GM18498 (cell line): ENCODE measurements at regions not wholly inside any gene's neighbourhood (a gene's known extent, or its start where the extent isn't known, plus 50 kb on each side); places are given as distances from the start of the nearest gene placed in this dataset.

Experiments used
- ATAC-seq: cut with Tn5 transposase; IDR thresholded peaks from one replicate; pipeline ENCODE4 v1.9.1; 2021; ENCODE audit warnings: mild to moderate bottlenecking, moderate library complexity; ENCODE audit not compliant: unreplicated experiment

DNA sequence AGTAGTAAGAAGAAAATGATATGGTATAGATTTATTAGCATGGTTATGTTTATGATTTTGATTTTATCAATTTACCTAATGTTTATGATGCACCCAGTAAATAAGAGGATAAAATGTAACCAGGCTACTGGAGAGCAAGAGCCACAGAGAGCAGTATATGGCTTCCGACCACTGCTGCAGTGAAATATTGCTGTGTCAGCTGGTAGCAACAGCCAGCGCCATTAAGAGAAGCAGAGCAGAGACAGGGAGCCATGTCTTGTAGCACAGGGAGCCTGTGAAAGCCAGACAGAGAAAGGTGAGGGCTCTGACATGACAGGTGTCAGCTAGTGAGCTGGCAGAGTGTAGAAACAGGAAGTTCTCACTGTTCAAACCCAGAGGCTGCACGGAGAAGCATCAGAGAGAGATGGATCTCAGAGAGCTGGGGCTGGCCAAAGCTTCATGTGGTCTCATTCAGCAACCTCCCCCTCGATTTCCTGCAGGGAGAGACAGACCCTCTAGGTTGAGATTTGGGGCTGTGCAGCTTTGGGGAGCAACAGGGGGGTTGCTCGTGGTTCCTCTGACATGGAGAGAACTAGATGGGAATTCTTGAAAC is 202.1 kb downstream of the MED10 start:
- no peak for ATAC-seq

DNA sequence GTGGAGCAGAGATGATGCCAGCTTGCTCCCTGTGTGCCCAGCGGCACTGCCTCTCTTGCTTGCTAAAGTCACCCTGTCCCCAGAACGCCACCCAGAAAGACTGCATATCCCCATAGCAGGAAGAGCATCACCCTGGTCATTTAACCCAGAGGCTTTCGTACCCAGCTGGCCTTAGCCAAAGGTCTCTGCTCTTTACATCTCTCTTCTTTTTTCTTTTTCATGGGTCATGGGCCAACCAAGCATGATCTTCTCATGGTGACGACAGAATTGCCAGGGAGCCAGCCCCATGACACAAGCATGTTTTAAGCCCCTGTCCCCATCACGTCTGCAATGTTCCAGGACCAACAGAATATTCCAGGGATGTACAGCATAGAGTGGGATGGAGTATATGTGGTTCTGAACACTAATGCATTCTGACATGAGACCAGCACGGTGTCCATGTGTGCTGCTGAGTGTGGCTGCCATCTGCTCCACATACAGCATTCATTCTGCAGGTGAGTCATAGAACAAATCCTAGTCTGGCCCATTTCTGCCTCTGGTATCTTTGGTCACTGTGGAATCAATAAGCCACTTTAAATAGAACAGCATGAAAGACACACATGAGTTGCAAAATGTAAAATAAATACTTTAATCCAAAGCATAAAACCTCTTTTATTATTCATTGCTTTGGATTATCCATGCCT is 203.0 kb downstream of the MED10 start:
- no peak for ATAC-seq

DNA sequence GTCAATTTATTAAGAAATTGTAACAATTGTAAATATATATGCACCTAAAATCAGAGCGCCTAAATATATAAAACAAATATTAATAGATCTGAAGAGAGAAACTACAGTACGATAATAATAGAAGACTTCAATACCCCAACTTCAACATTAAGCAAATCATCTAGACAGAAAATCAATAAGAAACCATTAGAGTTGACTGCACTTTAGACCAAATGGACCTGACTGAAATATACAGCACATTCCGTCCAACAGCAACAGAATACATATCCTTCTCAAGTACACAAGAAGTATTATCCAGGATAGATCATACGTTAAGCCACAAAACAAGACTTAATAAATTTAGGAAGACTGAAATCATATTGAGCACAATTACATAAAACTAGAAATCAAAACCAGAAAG is 208.7 kb downstream of the MED10 start:
- no peak for ATAC-seq

DNA sequence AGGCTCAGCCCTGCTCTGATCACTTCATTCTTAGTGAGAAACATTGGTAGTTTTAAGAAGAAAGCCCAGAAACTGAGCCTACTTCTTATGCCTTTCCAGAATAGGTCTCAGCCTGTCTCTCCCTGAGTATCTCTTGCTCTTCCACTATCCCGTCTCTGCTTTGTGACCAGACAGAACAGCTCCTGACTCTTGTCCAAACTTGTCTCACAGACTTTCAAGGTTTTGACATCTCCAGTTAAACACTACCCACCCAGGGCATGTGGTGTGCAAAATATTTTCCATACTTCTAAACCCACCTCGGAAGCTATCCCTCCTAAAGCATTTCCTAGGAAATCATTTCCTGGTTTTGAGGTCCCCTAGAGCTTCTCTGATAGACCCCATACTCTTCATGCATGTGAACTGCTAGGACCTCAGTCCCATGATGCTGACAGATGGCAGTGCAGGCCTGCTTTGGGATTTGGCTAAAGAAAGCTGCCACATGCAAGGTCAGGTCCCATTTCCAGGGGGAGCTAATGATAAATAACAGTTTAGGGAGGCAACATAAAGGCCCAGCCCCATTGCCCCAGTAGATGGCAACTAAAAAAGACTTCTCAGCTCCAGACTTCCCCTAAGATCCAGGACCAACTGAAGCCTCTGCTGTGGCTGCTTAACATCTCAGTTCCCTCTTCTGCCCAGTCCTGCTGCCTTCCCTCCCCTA is 211.5 kb downstream of the MED10 start:
- no peak for ATAC-seq

DNA sequence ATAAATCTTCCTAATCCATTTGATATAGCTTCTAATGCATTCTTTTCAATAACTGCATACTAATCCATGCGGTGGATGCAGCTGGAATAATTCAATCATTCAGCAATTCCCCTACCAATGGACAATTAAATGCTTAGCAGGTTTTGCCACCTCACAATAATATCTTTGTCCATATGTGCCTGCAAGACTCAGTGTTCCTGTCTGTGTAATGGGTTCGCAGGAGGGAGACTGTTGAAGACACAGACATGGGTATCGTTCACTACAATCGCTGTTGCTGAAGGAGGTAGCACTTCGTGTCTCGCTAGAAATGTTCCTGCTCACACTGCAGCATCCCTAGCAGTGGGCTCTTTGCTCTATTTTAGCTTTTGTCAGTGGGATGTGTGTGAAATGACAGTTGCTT is 214.4 kb downstream of the MED10 start:
- no peak for ATAC-seq

DNA sequence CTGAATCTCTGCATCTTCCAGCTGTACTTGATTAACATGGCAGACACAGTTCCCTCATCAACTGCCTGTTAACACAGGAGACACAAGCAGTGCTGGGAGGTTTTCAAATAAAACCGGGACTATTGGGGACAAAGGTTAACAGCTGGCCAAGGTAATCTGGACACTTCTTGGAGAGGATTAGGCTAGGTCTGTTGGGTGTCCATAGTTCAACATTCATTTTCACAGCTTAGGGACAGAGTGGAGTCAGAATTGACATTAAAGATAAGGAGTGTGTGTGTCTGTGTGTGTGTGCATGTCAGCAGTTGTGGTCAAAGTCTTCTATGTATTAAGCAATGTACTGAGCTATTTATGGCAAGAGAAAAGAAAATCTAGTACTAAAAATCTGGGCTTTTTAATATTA is 216.2 kb downstream of the MED10 start:
- ATAC-seq: no peak

DNA sequence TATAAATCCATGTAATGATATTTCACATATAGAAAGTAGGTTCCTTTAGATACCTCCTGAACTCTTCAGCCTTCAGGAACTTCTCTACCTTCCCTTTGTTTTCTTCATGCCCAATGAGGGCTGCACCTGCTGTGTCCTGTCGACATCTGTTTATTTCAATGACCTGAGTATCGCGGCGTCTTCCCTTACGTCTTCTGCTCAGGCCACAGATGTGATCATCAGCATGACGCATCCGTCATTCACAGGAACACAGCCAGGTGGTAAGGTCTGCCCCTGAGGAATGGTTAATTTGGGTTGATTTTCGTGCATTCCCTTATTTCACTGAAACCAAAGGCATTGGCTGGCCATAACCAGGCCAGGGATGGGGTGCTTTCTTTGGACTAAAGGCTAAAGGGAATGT is 217.1 kb downstream of the MED10 start:
- ATAC-seq: no peak

DNA sequence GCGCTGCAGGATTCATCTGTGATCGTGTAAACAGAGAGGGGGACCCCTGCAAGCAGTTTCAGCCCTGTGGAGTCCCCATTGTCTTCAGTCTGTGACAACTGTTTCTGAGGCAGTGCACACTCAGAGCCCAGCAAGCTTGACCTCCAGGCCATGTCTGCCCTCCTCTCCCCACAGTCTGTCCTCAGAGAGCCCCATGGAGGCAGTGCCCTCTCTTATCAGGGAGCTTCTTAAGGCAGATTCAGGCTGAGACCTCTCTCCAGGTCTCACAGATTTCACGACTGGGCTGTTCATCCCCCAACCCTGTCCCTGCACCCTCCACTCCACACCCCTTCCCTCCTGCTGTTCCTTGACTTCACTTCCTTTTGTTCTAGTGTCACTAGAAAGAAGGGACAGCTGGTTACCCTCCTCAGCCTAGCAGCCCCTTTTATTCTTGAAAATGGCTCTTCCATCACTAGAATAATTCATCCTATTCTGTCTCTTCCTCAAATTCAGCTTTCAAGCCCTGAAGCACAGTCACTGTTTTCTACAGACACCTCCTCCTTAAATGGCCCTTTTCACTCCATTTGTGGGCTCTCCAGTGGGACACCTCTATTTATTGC is 218.4 kb downstream of the MED10 start:
- no peak for ATAC-seq

DNA sequence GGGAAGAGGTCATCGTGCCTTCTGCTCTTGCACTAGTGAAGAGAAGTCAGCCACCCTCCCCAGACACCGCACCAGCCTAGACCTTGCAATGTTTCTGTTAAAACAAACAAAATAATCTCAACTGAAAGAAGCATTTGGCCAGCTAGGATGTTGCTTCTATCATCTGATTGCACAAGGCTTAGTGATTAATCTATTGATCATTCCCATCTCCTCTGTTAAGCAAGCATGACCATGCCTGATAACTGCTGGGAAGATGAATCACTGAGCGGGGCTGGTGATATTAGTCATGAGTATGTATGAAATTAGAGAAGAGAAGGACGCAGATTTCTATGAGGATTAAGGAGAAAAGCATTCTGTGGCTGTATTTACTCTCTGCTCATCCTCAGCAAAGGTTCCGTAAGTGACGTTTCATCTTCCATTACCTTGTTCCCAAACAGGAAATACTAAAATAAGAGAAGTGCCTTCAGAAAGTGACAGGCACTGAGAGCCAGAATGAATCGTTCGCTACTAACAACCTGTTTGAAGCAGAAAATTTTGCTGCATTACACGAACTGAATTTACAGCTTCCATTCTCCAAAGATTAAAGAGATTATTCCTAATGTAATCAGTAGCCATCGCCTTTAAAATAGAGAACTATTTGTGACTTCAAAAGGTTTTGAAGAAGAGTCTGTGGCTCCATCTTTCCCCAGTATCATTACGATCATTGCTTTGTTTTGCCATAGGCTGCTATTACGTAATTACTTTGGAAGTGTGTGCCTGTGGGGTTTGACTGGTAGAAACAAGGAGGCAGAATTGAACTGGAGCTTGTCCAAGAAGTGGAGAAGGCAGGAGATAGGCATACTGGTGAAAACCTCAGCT is 219.1 kb downstream of the MED10 start:
- no peak for ATAC-seq

DNA sequence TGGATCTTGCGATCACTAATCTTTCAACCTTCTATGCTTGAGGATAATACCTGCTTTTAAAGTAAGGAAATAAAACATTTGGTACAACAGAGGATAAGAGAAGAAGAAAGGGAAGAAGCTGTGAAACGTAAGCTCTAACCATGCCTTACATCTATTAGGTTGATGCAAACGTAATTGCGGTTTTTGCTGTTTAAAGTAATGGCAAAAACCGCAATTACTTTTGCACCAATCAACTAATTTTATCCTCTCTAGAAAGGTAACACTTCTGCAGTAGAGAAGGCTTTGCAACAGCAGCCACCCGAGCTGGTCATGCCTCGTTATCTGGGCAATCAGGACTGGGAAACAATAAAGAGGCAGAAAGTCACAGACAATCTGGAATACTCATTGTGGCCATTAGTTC is 224.1 kb downstream of the MED10 start:
- no peak for ATAC-seq

DNA sequence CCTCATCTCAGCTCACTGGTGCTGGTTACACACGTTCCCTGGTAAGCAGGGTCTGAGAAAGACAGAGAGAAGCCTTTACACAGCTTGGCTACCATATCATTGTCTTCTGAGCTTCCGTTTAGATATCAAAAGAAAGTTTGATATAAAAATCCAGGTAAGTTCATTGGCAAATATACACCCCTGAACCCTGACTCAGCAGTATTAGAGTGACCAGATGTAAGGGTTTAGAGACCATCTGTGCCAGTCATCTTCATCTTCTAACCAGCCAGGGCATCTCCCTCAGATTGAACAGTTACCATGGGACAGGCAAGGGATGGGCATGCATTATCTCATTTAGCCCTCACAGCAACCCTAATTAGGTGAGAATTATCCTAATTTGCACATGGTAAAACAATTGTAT is 232.1 kb downstream of the MED10 start:
- ATAC-seq: no peak

DNA sequence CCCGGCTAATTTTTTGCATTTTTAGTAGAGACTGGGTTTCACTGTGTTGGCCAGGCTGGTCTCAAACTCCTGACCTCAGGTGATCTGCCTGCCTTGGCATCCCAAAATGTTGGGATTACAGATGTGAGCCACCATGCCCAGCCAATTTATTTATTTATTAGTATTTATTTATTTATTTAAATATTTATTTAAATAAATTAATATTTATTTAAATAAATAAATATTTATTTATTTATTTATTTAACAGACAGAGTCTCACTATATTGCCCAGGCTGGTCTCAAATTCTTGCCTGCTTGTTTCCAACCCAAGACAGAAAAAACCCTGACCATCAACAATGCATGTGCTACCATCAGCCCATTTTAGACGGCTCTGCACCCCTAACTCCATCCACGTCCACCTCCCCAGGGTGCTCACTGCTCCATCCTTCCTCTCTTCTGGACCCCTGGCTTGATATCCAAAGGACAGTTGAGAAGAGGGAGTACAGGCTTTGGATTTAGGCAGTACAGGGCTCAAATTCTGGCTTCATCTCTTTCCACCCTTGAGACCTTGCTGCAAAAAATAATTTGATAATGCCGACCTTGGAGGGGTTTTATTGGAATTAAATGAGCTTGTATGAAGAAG is 232.6 kb downstream of the MED10 start:
- ATAC-seq: no peak

DNA sequence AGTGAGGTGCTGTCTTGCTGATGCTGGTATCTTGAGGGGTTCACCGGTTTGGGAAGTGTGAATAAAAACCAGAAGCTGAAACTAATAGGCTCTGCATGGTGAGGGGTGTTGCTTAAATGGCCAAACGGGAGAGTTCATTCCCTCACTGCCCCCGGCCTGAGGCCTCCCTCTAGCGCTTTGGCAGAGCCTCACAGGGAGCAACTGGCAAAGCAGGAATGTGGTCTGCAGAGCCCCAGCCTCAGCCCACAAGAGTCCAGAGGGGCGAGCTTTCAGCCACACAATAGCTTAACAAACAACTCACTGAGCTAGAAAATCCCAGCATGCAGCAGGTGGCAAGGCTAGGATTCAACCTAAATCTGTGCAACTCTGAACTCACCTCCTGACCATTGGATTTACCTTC is 234.8 kb downstream of the MED10 start:
- ATAC-seq: no peak

DNA sequence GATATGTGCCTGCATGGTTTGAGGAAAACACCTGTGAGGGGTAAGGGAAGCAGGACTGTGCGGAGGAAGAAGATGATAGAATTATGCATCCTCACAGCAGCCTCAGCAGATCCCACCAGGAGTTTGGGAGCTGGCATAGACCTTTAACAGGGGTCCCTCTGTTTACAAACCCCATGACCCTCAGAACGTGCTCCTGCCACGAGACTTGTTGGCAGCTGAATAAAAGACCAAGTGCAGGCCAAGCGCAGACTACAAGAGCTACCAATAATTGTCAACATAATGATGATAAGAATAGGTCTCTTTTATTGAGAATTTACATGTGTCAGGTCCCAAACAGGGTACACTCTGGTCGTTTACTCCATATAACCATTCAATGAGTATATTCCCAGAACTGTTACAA is 236.0 kb downstream of the MED10 start:
- ATAC-seq: no peak

DNA sequence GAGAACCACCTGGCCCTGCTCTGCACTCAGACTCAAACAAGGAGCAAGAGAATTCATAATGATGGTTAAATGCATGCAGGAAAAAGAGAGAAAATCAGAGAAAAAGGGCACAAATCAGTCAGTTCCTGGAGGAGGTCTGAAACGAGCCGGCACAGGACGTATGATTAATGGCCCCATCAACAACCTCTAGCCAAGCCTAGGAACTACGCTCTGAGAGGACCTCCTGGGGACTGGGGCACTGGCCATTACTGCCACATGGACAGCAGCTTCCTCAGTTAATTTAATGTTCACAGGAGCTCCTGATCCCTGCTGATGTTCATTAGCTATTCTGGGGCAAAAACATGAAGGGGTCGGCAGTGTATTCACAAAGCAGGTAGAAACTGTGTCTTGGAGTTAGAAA is 238.1 kb downstream of the MED10 start:
- no peak for ATAC-seq

DNA sequence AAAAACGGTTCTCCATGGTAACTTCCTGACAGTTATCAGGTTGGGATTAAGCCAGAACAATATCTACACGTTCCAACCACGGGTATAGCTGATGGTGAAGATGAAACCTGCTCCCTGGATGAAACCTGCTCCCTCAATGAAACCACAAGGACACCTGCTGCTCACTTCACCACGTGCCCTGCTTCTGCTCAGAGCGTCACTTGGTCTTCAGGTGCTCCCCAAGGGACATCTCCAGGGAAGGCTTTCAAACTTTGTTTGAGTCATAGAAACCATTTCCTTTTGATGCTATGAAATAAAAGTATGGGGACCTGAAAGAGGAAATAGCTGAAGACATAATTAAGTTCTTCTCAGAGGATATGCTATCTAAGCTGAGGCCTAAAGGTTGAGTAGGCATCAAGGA is 242.4 kb downstream of the MED10 start:
- no peak for ATAC-seq

DNA sequence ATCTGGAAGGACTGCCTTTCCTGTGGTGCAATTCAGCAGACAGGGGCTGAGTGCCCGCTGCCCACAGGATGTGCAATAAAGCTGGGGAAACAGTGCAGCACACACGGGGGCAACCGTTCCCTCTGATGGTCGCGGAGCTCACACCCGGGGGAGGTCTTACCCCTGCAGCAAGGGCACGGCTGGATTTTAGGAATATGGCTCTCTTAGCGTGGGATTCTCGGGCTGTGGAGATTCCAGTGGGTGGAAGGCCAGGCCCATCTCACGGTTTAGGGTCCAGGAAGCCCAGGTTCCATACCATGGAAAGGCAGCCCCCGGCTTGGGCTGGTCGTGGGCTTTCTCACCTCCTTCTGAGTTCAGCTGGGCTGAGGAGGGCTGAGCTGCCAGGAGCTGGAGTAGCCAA is 244.1 kb downstream of the MED10 start:
- no peak for ATAC-seq

DNA sequence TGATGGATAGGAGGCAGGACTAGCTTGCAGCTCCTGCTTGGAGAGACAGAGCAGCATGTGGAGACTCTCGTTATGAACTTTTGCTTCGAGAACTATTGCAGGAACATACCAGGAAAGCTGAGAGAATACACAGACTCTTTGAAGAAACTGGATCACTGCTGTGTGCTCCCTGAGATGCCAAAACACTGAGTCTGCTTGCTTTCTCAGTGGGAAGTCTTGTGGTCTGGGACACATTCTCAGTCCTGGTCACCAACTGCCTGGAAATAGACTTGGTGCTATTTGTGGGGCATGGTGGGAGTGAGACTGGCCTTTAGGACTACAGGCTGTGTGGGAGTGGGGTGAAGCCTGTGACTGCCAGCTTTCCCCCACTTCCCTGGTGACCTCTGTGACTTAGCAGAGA is 252.6 kb downstream of the MED10 start:
- ATAC-seq: no peak

DNA sequence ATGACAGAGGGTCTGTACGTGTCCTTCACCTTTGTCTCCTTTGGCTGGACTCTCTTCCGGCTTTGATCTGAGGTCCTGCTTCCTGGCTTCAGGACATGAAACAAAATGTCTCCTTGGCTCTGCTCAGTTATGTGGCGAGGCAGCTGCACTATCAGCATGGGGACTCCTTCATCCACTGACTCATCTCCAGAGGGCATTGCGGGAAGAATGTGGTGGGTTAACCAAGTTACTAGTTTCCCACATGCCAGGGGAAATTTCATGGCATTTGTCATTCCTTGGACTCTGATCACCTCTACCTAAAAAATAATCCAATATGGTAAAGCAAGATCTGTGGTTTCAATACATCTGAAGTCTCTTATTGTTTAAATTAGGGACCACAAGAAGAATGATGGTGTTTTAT is 259.7 kb downstream of the MED10 start:
- ATAC-seq: no peak

DNA sequence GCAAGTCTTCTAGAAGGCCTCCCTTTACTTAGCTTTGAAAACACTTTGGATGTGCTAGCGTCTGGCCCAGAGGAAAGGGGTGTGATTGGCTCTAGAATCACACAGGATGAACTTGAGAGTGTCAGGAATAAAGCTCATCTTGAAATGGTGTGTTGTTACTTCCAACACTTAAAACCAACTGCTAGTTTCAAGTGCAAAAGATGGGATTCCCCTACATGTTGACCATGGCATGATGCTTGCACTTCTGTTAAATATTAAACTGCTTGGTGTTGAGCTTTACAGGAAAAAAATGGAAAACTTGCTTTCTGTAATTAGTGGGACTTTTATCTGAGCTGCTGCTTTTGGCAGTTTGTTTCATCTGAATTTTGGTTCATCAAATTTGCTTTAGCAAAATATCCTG is 261.1 kb downstream of the MED10 start:
- no peak for ATAC-seq

DNA sequence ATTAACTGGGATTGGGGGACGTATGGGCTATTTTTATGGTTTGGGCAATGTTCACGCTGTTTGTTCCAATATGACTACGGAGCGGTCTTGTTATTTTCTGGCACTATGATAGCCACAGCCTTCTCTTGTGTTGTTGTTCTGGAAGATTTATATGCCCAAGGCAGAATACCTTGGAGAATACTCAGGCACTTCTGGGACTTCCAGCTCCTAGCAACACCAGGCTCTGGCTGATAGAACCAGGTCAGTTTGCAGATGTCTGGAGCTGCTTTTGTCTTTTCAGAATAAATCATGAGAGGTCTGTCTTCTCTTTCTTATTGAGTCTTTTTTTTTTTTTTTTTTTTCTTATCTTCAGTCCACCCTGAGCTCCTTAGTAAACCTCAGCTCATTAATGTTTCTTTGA is 262.5 kb downstream of the MED10 start:
- no peak for ATAC-seq
